ENCODE measurements at regions not wholly inside any gene's neighbourhood (a gene's known extent, or its start where the extent isn't known, plus 50 kb on each side); places are given as distances from the start of the nearest gene placed in this dataset.

GRCh38 chr11:28598531-28598930 is 490.3 kb downstream of the METTL15 start:
- Histone ChIP-seq H2AFZ (no peak overlapping the region), H3K9ac (no peak overlapping the region), H3K4me2 (ENCODE audit: low read length) (no peak overlapping the region), H3K27me3 (ENCODE audit: control insufficient read depth, insufficient read depth, low read length) (no peaks in the 10 kb centered on the region), H3K9me3 (ENCODE audit: control insufficient read depth, low read length) (no peaks in the 10 kb centered on the region), H3K36me3 (ENCODE audit: control insufficient read depth, insufficient read depth, low read length) (no peaks in the 10 kb centered on the region), H3K4me3 (ENCODE audit: low read depth, low read length) (no peak overlapping the region), H3K4me1 (no peaks in the 10 kb centered on the region), H3K27ac (no peak overlapping the region), H3K79me2 (no peaks in the 10 kb centered on the region)
- TF ChIP-seq CTCF (IDR thresholded peaks at IDR 0.05), result no peak

GRCh38 chr11:28596816-28597215 is 488.6 kb downstream of the METTL15 start:
- H3K4me1 ChIP-seq, result no peaks in the 10 kb centered on the region
- no peak overlapping the region for H3K9ac ChIP-seq
- H3K9me3 ChIP-seq (ENCODE audit: control insufficient read depth, low read length), result no peaks in the 10 kb centered on the region
- no peak overlapping the region for H2AFZ ChIP-seq
- H3K36me3 ChIP-seq (ENCODE audit: control insufficient read depth, insufficient read depth, low read length), result no peaks in the 10 kb centered on the region
- H3K4me3 ChIP-seq (ENCODE audit: low read depth, low read length), result no peak overlapping the region
- no peak overlapping the region for H3K27ac ChIP-seq
- no peaks in the 10 kb centered on the region for H3K79me2 ChIP-seq
- TF ChIP-seq CTCF (IDR thresholded peaks at IDR 0.05), result no peak
- H3K4me2 ChIP-seq (ENCODE audit: low read length), result no peak overlapping the region
- no peaks in the 10 kb centered on the region for H3K27me3 ChIP-seq (ENCODE audit: control insufficient read depth, insufficient read depth, low read length)

- TF ChIP-seq CTCF (IDR thresholded peaks at IDR 0.05), result no peak
- Histone ChIP-seq H3K4me1 (no peaks in the 10 kb centered on the region), H2AFZ (no peak overlapping the region), H3K9me3 (ENCODE audit: control insufficient read depth, low read length) (no peaks in the 10 kb centered on the region), H3K4me2 (ENCODE audit: low read length) (no peak overlapping the region), H3K79me2 (no peaks in the 10 kb centered on the region), H3K27me3 (ENCODE audit: control insufficient read depth, insufficient read depth, low read length) (no peaks in the 10 kb centered on the region), H3K27ac (no peak overlapping the region), H3K4me3 (ENCODE audit: low read depth, low read length) (no peak overlapping the region), H3K9ac (no peak overlapping the region), H3K36me3 (ENCODE audit: control insufficient read depth, insufficient read depth, low read length) (no peaks in the 10 kb centered on the region)
Measured at GRCh38 chr11:28592141-28592540, 484.0 kb downstream of the METTL15 start.

GRCh38 chr11:28584992-28585391 is 476.8 kb downstream of the METTL15 start:
- Histone ChIP-seq H3K4me3 (ENCODE audit: low read depth, low read length) (no peak overlapping the region), H3K9me3 (ENCODE audit: control insufficient read depth, low read length) (no peaks in the 10 kb centered on the region), H3K9ac (no peak overlapping the region), H3K27ac (no peak overlapping the region), H3K4me2 (ENCODE audit: low read length) (no peak overlapping the region), H2AFZ (no peak overlapping the region), H3K27me3 (ENCODE audit: control insufficient read depth, insufficient read depth, low read length) (no peaks in the 10 kb centered on the region), H3K36me3 (ENCODE audit: control insufficient read depth, insufficient read depth, low read length) (no peaks in the 10 kb centered on the region), H3K79me2 (no peaks in the 10 kb centered on the region), H3K4me1 (no peaks in the 10 kb centered on the region)
- TF ChIP-seq CTCF (IDR thresholded peaks at IDR 0.05), result no peak

- H3K9me3 ChIP-seq (ENCODE audit: control insufficient read depth, low read length), result no peaks in the 10 kb centered on the region
- no peaks in the 10 kb centered on the region for H3K27me3 ChIP-seq (ENCODE audit: control insufficient read depth, insufficient read depth, low read length)
- H3K27ac ChIP-seq, result no peak overlapping the region
- TF ChIP-seq CTCF (IDR thresholded peaks at IDR 0.05), result no peak
- H3K9ac ChIP-seq, result no peak overlapping the region
- H3K4me3 ChIP-seq (ENCODE audit: low read depth, low read length), result no peak overlapping the region
- no peaks in the 10 kb centered on the region for H3K4me1 ChIP-seq
- H2AFZ ChIP-seq, result no peak overlapping the region
- no peaks in the 10 kb centered on the region for H3K36me3 ChIP-seq (ENCODE audit: control insufficient read depth, insufficient read depth, low read length)
- H3K4me2 ChIP-seq (ENCODE audit: low read length), result no peak overlapping the region
- H3K79me2 ChIP-seq, result no peaks in the 10 kb centered on the region
Measured at GRCh38 chr11:28582506-28582905, 474.3 kb downstream of the METTL15 start.

Measured in parathyroid adenoma (tissue), 2 donors.